Coronary artery (tissue), 2 donors: ENCODE measurements at regions not wholly inside any gene's neighbourhood (a gene's known extent, or its start where the extent isn't known, plus 50 kb on each side); places are given as distances from the start of the nearest gene placed in this dataset.

Experiments
- DNase-seq: peaks from one replicate; pipeline ENCODE4 v3.0.0-alpha.2; 2017; ENCODE audit warnings: low spot score
- H3K27ac ChIP-seq, 2 donors: fragments of 200-600 bp; sonication (generic); one replicate each; pipeline ENCODE4 v1.5.1; 2016 to 2019
- H3K4me3 ChIP-seq: fragments of 200-600 bp; sonication (generic); 2 replicates; pipeline ENCODE4 v1.5.1; 2016; ENCODE audit warnings: mild to moderate bottlenecking, moderate library complexity
- TF ChIP-seq, protein P1 (sequence below): fragments of 200-600 bp; sonication (generic); IDR thresholded peaks from one replicate; pipeline ENCODE4 v1.5.1; 2019; ENCODE audit warnings: antibody characterized with exemption

DNA sequence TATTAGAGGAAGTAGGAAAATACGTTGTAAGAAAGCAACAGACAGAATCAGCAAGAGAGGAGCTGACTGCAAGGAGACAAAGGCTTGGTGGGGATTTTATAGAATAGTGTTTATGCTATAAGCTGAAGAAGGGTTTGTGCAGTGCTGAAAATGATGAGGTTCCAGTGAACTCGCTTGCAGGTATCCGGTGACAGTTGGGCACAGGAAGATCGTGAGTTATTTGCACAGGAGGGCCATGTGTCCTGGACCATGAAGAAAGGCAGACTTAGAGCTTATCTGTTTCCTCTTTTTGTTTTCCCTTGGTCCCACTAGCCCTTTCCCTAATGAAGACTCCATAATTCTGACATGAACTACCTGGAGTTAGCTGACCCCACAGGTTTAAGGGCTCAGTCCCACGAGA, 61.4 kb downstream of the NXNL2 start:
- H3K27ac ChIP-seq: no peak overlapping the region
- H3K4me3 ChIP-seq: no peak overlapping the region
- DNase-seq: no peak
- TF ChIP-seq, protein P1, sequence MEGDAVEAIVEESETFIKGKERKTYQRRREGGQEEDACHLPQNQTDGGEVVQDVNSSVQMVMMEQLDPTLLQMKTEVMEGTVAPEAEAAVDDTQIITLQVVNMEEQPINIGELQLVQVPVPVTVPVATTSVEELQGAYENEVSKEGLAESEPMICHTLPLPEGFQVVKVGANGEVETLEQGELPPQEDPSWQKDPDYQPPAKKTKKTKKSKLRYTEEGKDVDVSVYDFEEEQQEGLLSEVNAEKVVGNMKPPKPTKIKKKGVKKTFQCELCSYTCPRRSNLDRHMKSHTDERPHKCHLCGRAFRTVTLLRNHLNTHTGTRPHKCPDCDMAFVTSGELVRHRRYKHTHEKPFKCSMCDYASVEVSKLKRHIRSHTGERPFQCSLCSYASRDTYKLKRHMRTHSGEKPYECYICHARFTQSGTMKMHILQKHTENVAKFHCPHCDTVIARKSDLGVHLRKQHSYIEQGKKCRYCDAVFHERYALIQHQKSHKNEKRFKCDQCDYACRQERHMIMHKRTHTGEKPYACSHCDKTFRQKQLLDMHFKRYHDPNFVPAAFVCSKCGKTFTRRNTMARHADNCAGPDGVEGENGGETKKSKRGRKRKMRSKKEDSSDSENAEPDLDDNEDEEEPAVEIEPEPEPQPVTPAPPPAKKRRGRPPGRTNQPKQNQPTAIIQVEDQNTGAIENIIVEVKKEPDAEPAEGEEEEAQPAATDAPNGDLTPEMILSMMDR: no peak

DNA sequence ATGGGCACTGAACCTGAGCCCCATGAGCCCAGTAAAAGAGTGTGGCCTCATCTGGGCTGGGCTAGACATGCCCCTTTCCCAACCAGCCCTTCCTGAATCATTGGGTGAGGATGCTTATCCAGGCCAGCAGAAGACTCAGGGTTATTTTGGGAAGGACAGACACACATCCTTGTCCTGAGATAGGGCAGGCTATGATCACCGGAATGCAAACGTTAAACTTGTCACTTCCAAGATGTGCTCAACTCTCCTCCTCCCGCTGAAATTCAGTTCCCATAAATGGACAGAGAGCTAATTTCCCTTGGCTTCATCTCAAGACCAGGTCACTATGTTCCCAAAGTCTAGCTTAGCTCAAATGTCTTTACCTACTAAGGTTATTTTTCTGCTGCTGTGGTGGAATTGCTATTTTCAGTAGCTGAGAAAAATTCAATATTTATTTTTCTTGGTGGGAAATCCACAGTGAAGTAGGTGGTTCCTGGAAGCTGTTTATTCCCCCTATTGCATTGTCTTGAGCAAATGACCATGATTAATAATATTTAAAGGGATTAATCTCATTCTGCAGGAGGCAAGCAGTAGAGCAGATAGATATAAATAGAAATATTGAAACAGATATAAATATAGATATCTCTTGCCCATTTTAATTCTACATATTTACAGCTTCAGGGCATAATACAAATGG, 70.0 kb downstream of the NXNL2 start:
- no peak overlapping the region for H3K4me3 ChIP-seq
- peak overlapping the region; percentile 91 to 94 for H3K27ac ChIP-seq
- no peak for DNase-seq
- TF ChIP-seq, protein P1: no peak

DNA sequence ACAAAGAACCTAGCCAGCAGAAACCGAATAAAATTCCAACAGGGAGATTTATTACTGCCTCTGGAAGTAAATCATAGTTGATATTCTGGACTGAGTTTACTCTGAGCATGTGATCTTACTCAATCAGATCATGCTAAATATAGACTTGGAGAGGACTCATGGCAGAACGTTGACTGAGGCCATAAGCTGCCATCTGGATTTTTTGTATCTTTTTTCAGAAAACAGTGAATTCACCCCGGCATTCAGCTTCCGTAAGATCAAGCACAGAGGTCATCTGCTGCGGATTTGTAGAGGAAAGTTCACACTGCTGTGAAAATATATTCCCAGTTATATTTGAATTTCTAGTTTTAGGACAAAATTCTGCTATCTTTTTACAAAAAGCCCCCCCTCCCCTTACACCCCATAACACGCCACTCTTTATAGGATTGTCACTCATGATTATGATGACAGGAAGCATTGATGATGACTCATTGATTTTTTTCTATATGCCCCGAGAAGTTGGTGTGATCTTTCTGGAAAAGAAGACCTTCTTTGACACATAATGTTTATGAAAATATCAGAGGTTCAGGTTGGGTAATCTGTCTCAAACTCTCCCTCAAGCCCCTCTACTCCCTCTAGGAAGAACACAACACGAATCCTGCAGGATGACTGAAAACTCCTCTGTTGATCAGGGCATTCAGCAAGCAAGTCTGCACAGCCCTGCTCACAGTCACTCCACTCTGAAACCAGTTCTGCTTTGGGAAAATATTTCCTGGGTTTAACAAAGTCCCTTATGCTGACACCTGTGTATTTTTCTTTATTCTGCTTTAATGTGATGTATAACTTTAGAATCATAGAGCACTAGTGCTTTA, 70.8 kb downstream of the NXNL2 start:
- no peak for DNase-seq
- peak overlapping the region; percentile 91 to 94 for H3K27ac ChIP-seq
- no peak overlapping the region for H3K4me3 ChIP-seq
- TF ChIP-seq, protein P1: no peak

DNA sequence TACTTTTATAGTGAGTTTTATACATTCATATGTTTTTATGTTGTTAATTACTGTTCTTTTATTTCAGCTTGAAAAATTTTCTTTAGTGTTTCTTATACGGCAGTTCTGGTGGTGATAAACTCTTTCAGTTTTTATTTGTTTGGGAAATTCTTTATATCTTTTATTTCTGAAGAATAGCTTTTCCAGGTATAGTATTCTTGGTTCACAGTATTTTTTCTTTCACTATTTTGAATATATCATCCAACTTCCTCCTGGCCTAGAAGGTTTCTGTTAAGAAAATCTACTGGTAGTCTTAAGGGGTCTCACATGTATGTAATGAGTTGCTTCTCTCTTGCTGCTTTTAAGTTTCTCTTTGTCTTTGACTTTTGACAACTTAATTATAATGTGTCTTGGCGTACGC, 79.4 kb downstream of the NXNL2 start:
- no peak overlapping the region for H3K4me3 ChIP-seq
- TF ChIP-seq, protein P1: no peak
- DNase-seq: no peak
- no peak overlapping the region for H3K27ac ChIP-seq

DNA sequence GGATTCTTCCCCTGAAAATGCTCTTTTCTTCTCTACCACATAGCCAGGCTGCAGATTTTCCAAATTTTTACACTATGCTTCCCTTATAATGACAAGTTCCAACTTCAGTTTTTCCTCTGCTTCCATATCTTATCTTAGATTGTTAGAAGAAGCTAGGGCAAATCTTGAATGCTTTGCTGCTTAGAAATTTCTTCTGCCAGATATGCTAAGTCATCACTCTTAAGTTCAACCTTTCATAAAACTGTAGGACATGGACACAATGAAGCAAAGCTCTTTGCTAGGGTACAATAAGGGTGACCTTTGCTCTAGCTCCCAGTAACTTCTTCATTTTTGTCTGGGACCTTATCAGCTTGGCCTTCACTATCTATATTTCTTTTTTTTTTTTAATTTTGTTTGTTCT, 88.7 kb downstream of the NXNL2 start:
- no peak overlapping the region for H3K27ac ChIP-seq
- TF ChIP-seq, protein P1: no peak
- H3K4me3 ChIP-seq: no peak overlapping the region
- no peak for DNase-seq

DNA sequence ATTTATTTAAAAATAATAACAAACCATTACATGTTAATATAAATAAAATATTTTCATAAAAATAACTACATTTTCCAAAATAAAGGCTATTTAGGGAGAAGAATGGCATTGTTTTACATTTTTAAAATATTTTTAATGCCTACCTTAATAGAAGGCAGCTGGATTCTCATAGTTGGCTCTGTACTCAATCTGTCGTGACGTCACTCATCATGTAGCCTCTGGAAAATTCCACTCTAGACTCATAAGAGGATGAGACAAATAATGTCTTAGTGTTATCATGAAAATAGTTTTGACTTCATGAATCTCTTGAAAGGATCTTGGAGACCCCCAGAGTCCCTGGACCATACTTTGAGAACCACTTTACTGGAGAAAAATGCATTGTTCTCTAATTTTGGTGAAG, 93.1 kb downstream of the NXNL2 start:
- no peak for DNase-seq
- TF ChIP-seq, protein P1: no peak
- H3K4me3 ChIP-seq: no peak overlapping the region
- peak overlapping the region in 1 of 2 donors; percentile 11 for H3K27ac ChIP-seq
